Ovary (tissue), 7 donors: ENCODE measurements at regions not wholly inside any gene's neighbourhood (a gene's known extent, or its start where the extent isn't known, plus 50 kb on each side); places are given as distances from the start of the nearest gene placed in this dataset. TPM values are rescaled to one million over a fixed set of nuclear protein-coding genes. Genes with fewer than 3 reads are reported as not detected.

Experiments
- DNase-seq, 5 donors: peaks; one replicate each; pipeline ENCODE4 v3.0.0-alpha.2; 2019 to 2020
- H3K27ac ChIP-seq, 2 donors: fragments of 200-600 bp; one replicate each; pipeline versions ENCODE4 v1.5.1 to v1.8.0; 2019 to 2022
- H3K27me3 ChIP-seq: fragments of 200-600 bp; one replicate; pipeline ENCODE4 v1.8.0; 2022
- H3K36me3 ChIP-seq: fragments of 200-600 bp; sonication (generic); one replicate; pipeline ENCODE4 v1.5.1; 2019
- H3K4me1 ChIP-seq: one replicate; pipeline ENCODE4 v1.8.1; 2013; ENCODE audit warnings: mild to moderate bottlenecking, moderate library complexity; ENCODE audit not compliant: insufficient read depth
- H3K4me3 ChIP-seq: fragments of 200-600 bp; sonication (generic); one replicate; pipeline ENCODE4 v1.5.1; 2017
- H3K9me3 ChIP-seq, 2 donors: fragments of 200-600 bp in 1 of 2; sonication (generic) in 1 of 2; one replicate each; pipeline versions ENCODE4 v1.5.1 to v1.8.1; 2013 to 2019; ENCODE audit warnings: mild to moderate bottlenecking in 1 of 2, moderate library complexity in 1 of 2
- EP300 ChIP-seq: sonication (generic); formaldehyde crosslinking; IDR thresholded peaks from one replicate; pipeline ENCODE4 v1.6.1; 2017; ENCODE audit warnings: antibody characterized with exemption
- POLR2A ChIP-seq: fragments of 450-650 bp; IDR thresholded peaks from one replicate; pipeline ENCODE4 v1.6.1; 2017; ENCODE audit warnings: antibody characterized with exemption, mild to moderate bottlenecking, moderate library complexity
- WGBS, 3 donors: extraction: QIAGEN DNeasy Blood & Tissue Kit in 1 of 3; methylation state at CpG; one replicate each; pipeline versions ENCODE4 v1.1.5 to v1.1.7; 2013 to 2017; 5-methylcytosine and 5-hydroxymethylcytosine counted together
- intact Hi-C, 4 donors: fragments of 100-400 bp; cut with DNase I; formaldehyde crosslinking; loops; one replicate each; pipeline versions ENCODE4 v1.11.0 to v1.15.1; 2022 to 2023
- small RNA-seq: library from RNA; depleted of rRNA; stranded (forward); fragments of <200 nt; gene quantifications from one replicate; pipeline ENCODE3, GENCODE V24; 2016
- TF ChIP-seq, protein P1 (sequence below), 3 donors: fragments of 450-650 bp in 2 of 3; fragments of 200-600 bp in 1 of 3; IDR thresholded peaks; one replicate each; pipeline versions ENCODE4 v1.5.1 to v1.8.0; 2016 to 2022; ENCODE audit warnings: antibody characterized with exemption in 3 of 3, mild to moderate bottlenecking in 1 of 3
- donor health status: DM: no; HTN: no; CAD: no; lungs with moderate emphysema.
- donor health status: DM: no; HTN: no; CAD: no.
- donor health status: Bipolar disorder and iron deficiency.
- donor health status: DM: no; HTN: no; CAD: no.
- donor health status: DM: yes; HTN: yes; CAD: no.

DNA sequence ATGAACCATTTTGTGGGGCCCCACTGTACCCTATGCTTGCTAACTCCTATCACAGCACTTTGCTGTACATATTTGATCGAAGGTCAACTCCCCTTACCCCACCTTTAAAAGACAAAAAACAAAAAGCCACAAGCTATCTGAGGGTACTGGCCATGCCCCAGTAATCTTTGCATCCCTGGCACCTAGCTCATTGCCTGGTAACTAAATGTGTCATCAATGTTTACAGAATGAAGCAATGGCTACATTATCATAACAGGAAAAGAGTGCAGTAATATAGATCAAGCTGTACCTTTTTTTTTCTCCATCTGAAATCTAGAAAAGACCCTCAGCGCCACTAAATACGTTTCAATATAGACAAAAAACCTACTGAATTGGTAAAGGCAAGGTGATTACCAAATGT is 188.0 kb downstream of the ELAVL2 start:
- no peaks in the 10 kb centered on the region for H3K4me1 ChIP-seq
- H3K9me3 ChIP-seq: no peaks in the 10 kb centered on the region
- no peak overlapping the region for H3K27ac ChIP-seq
- DNase-seq: no peak
- WGBS, 3 donors: 87 to 97% (median 89%) methylated on average over 3 of the region's 3 CpGs
- H3K4me3 ChIP-seq: no peak overlapping the region
- H3K27me3 ChIP-seq: no peaks in the 10 kb centered on the region
- TF ChIP-seq, protein P1, sequence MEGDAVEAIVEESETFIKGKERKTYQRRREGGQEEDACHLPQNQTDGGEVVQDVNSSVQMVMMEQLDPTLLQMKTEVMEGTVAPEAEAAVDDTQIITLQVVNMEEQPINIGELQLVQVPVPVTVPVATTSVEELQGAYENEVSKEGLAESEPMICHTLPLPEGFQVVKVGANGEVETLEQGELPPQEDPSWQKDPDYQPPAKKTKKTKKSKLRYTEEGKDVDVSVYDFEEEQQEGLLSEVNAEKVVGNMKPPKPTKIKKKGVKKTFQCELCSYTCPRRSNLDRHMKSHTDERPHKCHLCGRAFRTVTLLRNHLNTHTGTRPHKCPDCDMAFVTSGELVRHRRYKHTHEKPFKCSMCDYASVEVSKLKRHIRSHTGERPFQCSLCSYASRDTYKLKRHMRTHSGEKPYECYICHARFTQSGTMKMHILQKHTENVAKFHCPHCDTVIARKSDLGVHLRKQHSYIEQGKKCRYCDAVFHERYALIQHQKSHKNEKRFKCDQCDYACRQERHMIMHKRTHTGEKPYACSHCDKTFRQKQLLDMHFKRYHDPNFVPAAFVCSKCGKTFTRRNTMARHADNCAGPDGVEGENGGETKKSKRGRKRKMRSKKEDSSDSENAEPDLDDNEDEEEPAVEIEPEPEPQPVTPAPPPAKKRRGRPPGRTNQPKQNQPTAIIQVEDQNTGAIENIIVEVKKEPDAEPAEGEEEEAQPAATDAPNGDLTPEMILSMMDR (IDR thresholded peaks at IDR 0.05): no peak
- TF ChIP-seq EP300 (no peak), POLR2A (no peak)
- intact Hi-C loops: no loop called here
- no peaks in the 10 kb centered on the region for H3K36me3 ChIP-seq

DNA sequence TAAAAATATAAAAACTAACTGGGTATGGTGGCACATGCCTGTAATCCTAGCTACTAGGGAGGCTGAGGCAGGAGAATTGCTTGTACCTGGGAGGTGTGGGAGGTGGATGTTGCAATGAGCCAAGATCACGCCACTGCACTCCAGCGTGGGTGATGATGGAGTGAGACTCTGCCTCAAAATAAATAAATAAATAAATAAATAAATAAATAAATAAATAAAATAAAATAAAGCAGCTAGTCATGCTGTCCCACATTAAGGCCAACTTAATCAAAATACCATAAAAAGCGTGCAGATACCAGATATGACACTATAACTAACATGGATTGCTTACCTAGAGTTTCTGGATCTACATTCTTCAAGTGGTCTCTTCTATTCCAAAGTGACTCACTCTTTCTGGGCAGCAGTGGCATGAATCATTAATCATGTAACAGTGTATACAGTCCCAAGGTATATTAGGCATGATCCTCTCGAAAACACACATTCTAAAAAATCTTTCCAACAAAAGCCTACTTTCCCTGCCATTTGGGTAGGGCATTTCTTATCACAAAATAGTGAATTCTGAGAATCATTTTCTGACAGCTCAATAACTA is 187.1 kb downstream of the ELAVL2 start:
- Histone ChIP-seq H3K36me3 (no peaks in the 10 kb centered on the region), H3K4me1 (no peaks in the 10 kb centered on the region), H3K27me3 (no peaks in the 10 kb centered on the region), H3K4me3 (no peak overlapping the region), H3K27ac (no peak overlapping the region), H3K9me3 (no peaks in the 10 kb centered on the region)
- intact Hi-C loops: no loop called here
- TF ChIP-seq, protein P1 (IDR thresholded peaks at IDR 0.05): no peak
- TF ChIP-seq EP300 (no peak), POLR2A (no peak)
- DNase-seq: no peak
- 93 to 95% (median 94%) methylated on average over 4 of the region's 4 CpGs for WGBS, 3 donors

Small RNA genes lying in the stretch of these regions (small RNA-seq; reads per million reads assigned to genes)
- gene SUMO2P2: not detected
